ENCODE measurements at regions not wholly inside any gene's neighbourhood (a gene's known extent, or its start where the extent isn't known, plus 50 kb on each side); places are given as distances from the start of the nearest gene placed in this dataset.

DNA sequence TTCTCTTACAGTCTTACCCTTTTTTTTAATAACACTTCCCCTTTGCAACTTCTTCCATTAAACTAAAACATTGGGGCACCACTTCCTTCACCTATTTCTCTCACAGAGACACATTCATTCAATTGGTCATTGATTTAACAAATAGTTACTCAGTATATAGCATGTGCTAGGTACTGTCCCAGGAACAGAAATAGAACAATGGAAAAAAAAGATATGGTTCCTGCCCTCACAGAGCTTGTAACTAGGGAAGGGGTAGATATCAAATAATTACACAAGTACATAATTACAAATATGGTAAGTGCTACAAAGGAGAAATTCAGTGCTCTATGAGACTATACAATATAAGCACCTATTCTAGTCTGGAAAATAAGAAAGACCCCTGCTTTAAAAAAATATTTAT, 165.5 kb upstream of the RBBP8 start:
- no peak for TF ChIP-seq EZH2phosphoT487 (IDR thresholded peaks at IDR 0.05; ENCODE audit: borderline replicate concordance, low read length)
- TF ChIP-seq, protein P1, sequence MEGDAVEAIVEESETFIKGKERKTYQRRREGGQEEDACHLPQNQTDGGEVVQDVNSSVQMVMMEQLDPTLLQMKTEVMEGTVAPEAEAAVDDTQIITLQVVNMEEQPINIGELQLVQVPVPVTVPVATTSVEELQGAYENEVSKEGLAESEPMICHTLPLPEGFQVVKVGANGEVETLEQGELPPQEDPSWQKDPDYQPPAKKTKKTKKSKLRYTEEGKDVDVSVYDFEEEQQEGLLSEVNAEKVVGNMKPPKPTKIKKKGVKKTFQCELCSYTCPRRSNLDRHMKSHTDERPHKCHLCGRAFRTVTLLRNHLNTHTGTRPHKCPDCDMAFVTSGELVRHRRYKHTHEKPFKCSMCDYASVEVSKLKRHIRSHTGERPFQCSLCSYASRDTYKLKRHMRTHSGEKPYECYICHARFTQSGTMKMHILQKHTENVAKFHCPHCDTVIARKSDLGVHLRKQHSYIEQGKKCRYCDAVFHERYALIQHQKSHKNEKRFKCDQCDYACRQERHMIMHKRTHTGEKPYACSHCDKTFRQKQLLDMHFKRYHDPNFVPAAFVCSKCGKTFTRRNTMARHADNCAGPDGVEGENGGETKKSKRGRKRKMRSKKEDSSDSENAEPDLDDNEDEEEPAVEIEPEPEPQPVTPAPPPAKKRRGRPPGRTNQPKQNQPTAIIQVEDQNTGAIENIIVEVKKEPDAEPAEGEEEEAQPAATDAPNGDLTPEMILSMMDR (IDR thresholded peaks at IDR 0.05; ENCODE audit: low read depth, low read length, poor library complexity, severe bottlenecking): no peak
- Histone ChIP-seq H3K79me2 (ENCODE audit: control insufficient read depth, low read length) (no peaks in the 10 kb centered on the region), H3K9me2 (replicated peaks; ENCODE audit: control insufficient read depth, low read length) (no peaks in the 10 kb centered on the region), H3K36me3 (ENCODE audit: control insufficient read depth, low read length) (no peaks in the 10 kb centered on the region), H3K27me3 (ENCODE audit: control insufficient read depth, low read length) (0 out of 2 replicates have a peak, but pooled peaks cover 2% of the 10 kb centered on the region), H3F3A (ENCODE audit: control insufficient read depth, insufficient read depth) (no peaks in the 10 kb centered on the region), H3K4me2 (ENCODE audit: low read length) (no peak overlapping the region), H3K4me3 (ENCODE audit: low read length) (no peak overlapping the region), H3K4me1 (ENCODE audit: control insufficient read depth, low read length) (no peaks in the 10 kb centered on the region), H3K9me3 (ENCODE audit: control insufficient read depth, insufficient read depth, low read length) (no peaks in the 10 kb centered on the region), H3K27ac (ENCODE audit: low read depth, low read length) (no peak overlapping the region), H4K20me1 (ENCODE audit: control insufficient read depth, insufficient read depth, low read depth, low read length) (no peaks in the 10 kb centered on the region)

DNA sequence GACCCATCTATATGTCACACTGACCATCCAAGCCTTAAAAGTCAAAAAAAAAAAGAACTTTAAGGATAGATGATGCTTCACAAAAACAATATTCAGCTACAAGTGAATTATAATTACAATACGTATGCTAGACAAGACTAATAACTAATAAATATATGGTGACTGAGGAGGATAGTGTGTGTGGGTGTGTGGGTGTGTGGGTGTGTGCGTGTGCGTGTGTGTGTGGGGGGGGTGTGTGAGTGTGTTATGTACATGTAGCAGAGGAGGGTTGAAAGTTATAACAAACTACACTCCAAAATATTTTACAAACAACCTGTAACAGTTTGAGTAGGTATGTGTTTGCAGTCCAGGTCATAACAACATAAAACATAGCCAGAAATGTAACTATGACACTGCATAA, 159.2 kb upstream of the RBBP8 start:
- no peaks in the 10 kb centered on the region for H3K36me3 ChIP-seq (ENCODE audit: control insufficient read depth, low read length)
- H3K9me2 ChIP-seq (replicated peaks; ENCODE audit: control insufficient read depth, low read length): no peaks in the 10 kb centered on the region
- H3K27ac ChIP-seq (ENCODE audit: low read depth, low read length): no peak overlapping the region
- no peaks in the 10 kb centered on the region for H3K4me1 ChIP-seq (ENCODE audit: control insufficient read depth, low read length)
- H3K79me2 ChIP-seq (ENCODE audit: control insufficient read depth, low read length): no peaks in the 10 kb centered on the region
- H3F3A ChIP-seq (ENCODE audit: control insufficient read depth, insufficient read depth): no peaks in the 10 kb centered on the region
- no peaks in the 10 kb centered on the region; the same call in 1 of the 2 replicates for H3K27me3 ChIP-seq (ENCODE audit: control insufficient read depth, low read length)
- no peak overlapping the region for H3K4me3 ChIP-seq (ENCODE audit: low read length)
- H4K20me1 ChIP-seq (ENCODE audit: control insufficient read depth, insufficient read depth, low read depth, low read length): no peaks in the 10 kb centered on the region
- TF ChIP-seq EZH2phosphoT487 (IDR thresholded peaks at IDR 0.05; ENCODE audit: borderline replicate concordance, low read length): no peak
- TF ChIP-seq, protein P1 (IDR thresholded peaks at IDR 0.05; ENCODE audit: low read depth, low read length, poor library complexity, severe bottlenecking): no peak
- H3K9me3 ChIP-seq (ENCODE audit: control insufficient read depth, insufficient read depth, low read length): no peaks in the 10 kb centered on the region
- no peak overlapping the region for H3K4me2 ChIP-seq (ENCODE audit: low read length)

DNA sequence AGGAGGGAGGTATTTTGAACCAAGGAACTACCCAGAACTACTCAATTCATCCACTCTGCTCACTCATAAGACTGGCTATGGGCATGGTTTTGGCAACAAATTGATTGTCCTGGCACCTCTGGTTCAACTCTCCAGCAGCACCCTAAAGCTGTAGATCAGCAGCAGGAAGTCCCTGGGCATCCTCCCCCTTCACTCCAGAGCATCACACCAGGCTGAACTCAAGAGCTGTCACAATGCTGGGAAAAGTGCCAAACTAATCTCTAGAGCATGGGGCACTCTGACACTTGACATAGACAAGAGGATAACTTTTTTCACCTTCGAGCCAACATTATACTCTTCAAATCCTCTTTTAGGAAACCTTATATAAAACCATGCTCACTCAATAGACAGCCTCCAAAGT, 154.1 kb upstream of the RBBP8 start:
- Histone ChIP-seq H3K4me3 (ENCODE audit: low read length) (no peak overlapping the region), H3K9me3 (ENCODE audit: control insufficient read depth, insufficient read depth, low read length) (no peaks in the 10 kb centered on the region), H3K4me1 (ENCODE audit: control insufficient read depth, low read length) (no peaks in the 10 kb centered on the region), H3K36me3 (ENCODE audit: control insufficient read depth, low read length) (no peaks in the 10 kb centered on the region), H3K79me2 (ENCODE audit: control insufficient read depth, low read length) (no peaks in the 10 kb centered on the region), H3K27ac (ENCODE audit: low read depth, low read length) (no peak overlapping the region), H4K20me1 (ENCODE audit: control insufficient read depth, insufficient read depth, low read depth, low read length) (no peaks in the 10 kb centered on the region), H3K27me3 (ENCODE audit: control insufficient read depth, low read length) (peaks cover 6% of the 10 kb centered on the region; the same call in 1 of the 2 replicates), H3K4me2 (ENCODE audit: low read length) (no peak overlapping the region), H3K9me2 (replicated peaks; ENCODE audit: control insufficient read depth, low read length) (no peaks in the 10 kb centered on the region), H3F3A (ENCODE audit: control insufficient read depth, insufficient read depth) (no peaks in the 10 kb centered on the region)
- TF ChIP-seq EZH2phosphoT487 (IDR thresholded peaks at IDR 0.05; ENCODE audit: borderline replicate concordance, low read length): no peak
- TF ChIP-seq, protein P1 (IDR thresholded peaks at IDR 0.05; ENCODE audit: low read depth, low read length, poor library complexity, severe bottlenecking): no peak

All from DOHH2 (cell line).